IMR-90 (cell line): ENCODE measurements at regions not wholly inside any gene's neighbourhood (a gene's known extent, or its start where the extent isn't known, plus 50 kb on each side); places are given as distances from the start of the nearest gene placed in this dataset.

Source experiments
- ATAC-seq: fragments of 200-7000 bp; cut with Tn5 transposase; 2 replicates; pipeline ENCODE4 v1.9.1; 2020; ENCODE audit warnings: low read depth, mild to moderate bottlenecking, moderate library complexity
- BruUV-seq: library from RNA; stranded (reverse); fragments of 400-500 nt; replicated peaks from 2 replicates; lab custom pipeline; 2021; lab: Mats Ljungman, UMichigan
- CTCF ChIA-PET: fragments of 300-600 bp; formaldehyde crosslinking; extraction: SDS; loops from one replicate; lab custom pipeline; 2021; ENCODE audit warnings: antibody characterized with exemption; lab: Yijun Ruan, JAX
- POLR2A ChIA-PET: fragments of 300-600 bp; sonication (Branson Sonifier 250); formaldehyde crosslinking; loops from one replicate; lab custom pipeline; 2022; ENCODE audit warnings: antibody characterized with exemption; ENCODE audit not compliant: unreplicated experiment; lab: Charles Lee
- DNase-seq: peaks from one replicate; pipeline ENCODE4 v3.0.0; 2013
- H2AFZ ChIP-seq: replicated peaks from 2 replicates; pipeline ENCODE3; 2013; ENCODE audit warnings: low read length, mild to moderate bottlenecking; ENCODE audit not compliant: poor library complexity
- H2AK5ac ChIP-seq: 2 replicates; pipeline ENCODE4 v1.6.1; 2013; ENCODE audit warnings: low read depth, low read length, inconsistent platforms
- H2AK9ac ChIP-seq: replicated peaks from 2 replicates; pipeline ENCODE3; 2013; ENCODE audit warnings: mild to moderate bottlenecking, low read depth, low read length, moderate library complexity; ENCODE audit not compliant: poor library complexity
- H2BK120ac ChIP-seq: 2 replicates; pipeline ENCODE4 v1.6.1; 2013; ENCODE audit warnings: low read depth, low read length, inconsistent platforms
- H2BK15ac ChIP-seq: 3 replicates; pipeline ENCODE4 v1.6.1; 2013; ENCODE audit warnings: low read depth, low read length, inconsistent platforms
- H2BK20ac ChIP-seq: 2 replicates; pipeline ENCODE4 v1.6.1; 2013; ENCODE audit warnings: low read depth, mild to moderate bottlenecking, inconsistent platforms, low read length, moderate library complexity
- H2BK5ac ChIP-seq: 2 replicates; pipeline ENCODE4 v1.6.1; 2013; ENCODE audit warnings: mild to moderate bottlenecking, low read depth, low read length, inconsistent platforms; ENCODE audit not compliant: poor library complexity, severe bottlenecking
- H3K14ac ChIP-seq: replicated peaks from 2 replicates; pipeline ENCODE4 v1.6.1; 2013; ENCODE audit warnings: low read depth, low read length, inconsistent platforms
- H3K18ac ChIP-seq: 2 replicates; pipeline ENCODE4 v1.6.1; 2013; ENCODE audit warnings: low read depth, low read length, control low read depth
- H3K23ac ChIP-seq: 2 replicates; pipeline ENCODE4 v1.6.1; 2013; ENCODE audit warnings: low read depth, low read length, inconsistent platforms
- H3K27ac ChIP-seq: 2 replicates; pipeline ENCODE4 v1.5.1; 2013; ENCODE audit warnings: mild to moderate bottlenecking, control low read depth, low read length; ENCODE audit not compliant: insufficient read depth
- H3K27me3 ChIP-seq: 2 replicates; pipeline ENCODE4 v1.6.1; 2013; ENCODE audit warnings: low read length; ENCODE audit not compliant: control insufficient read depth, insufficient read depth
- H3K36me3 ChIP-seq: 2 replicates; pipeline ENCODE4 v1.6.1; 2013; ENCODE audit warnings: low read length, mixed read lengths; ENCODE audit not compliant: control insufficient read depth, insufficient read depth
- H3K4ac ChIP-seq: 2 replicates; pipeline ENCODE4 v1.6.1; 2013; ENCODE audit warnings: low read depth, low read length, inconsistent platforms
- H3K4me1 ChIP-seq: 2 replicates; pipeline ENCODE4 v1.6.1; 2013; ENCODE audit warnings: low read length, mixed read lengths; ENCODE audit not compliant: control insufficient read depth, insufficient read depth
- H3K4me2 ChIP-seq: 2 replicates; pipeline ENCODE4 v1.6.1; 2013; ENCODE audit warnings: low read depth, mild to moderate bottlenecking, control low read depth, low read length, moderate library complexity
- H3K4me3 ChIP-seq: 2 replicates; pipeline ENCODE4 v1.5.1; 2013; ENCODE audit warnings: low read depth, mild to moderate bottlenecking, control low read depth, low read length, moderate library complexity; ENCODE audit not compliant: insufficient read depth
- H3K56ac ChIP-seq: 2 replicates; pipeline ENCODE4 v1.6.1; 2013; ENCODE audit warnings: low read length, inconsistent platforms; ENCODE audit not compliant: insufficient read depth; ENCODE audit errors: extremely low read depth
- H3K79me1 ChIP-seq, 2 experiments: 2 replicates each; pipeline ENCODE4 v1.6.1; 2013; ENCODE audit warnings: low read length in 2 of 2, inconsistent platforms in 1 of 2, low read depth in 1 of 2
- H3K9ac ChIP-seq: 2 replicates; pipeline ENCODE4 v1.6.1; 2013; ENCODE audit warnings: low read depth, low read length, control low read depth
- H3K9me1 ChIP-seq: 2 replicates; pipeline ENCODE4 v1.6.1; 2013; ENCODE audit warnings: low read length, inconsistent platforms; ENCODE audit not compliant: insufficient read depth
- H3K9me3 ChIP-seq: 2 replicates; pipeline ENCODE4 v1.6.1; 2013; ENCODE audit warnings: low read length; ENCODE audit not compliant: control insufficient read depth, insufficient read depth
- H4K20me1 ChIP-seq: 2 replicates; pipeline ENCODE4 v1.6.1; 2013; ENCODE audit warnings: low read length, inconsistent platforms; ENCODE audit not compliant: insufficient read depth
- H4K5ac ChIP-seq: 2 replicates; pipeline ENCODE4 v1.6.1; 2013; ENCODE audit warnings: mild to moderate bottlenecking, low read depth, low read length, control low read depth
- H4K8ac ChIP-seq, 2 experiments: 2 replicates each; pipeline ENCODE4 v1.6.1; 2013; ENCODE audit warnings: low read depth in 2 of 2, low read length in 2 of 2, control low read depth in 1 of 2, inconsistent platforms in 1 of 2
- H4K91ac ChIP-seq: 2 replicates; pipeline ENCODE4 v1.6.1; 2013; ENCODE audit warnings: low read depth, low read length, inconsistent platforms; ENCODE audit not compliant: insufficient read depth
- NFE2L2 ChIP-seq: fragments of 150-350 bp; IDR thresholded peaks from 2 replicates; pipeline ENCODE4 v1.6.1; 2016; ENCODE audit warnings: low read depth, mild to moderate bottlenecking, low read length
- WGBS, 2 experiments: methylation state at CpG; one replicate each; pipeline versions ENCODE4 v1.1.5 to v1.1.7; 2013; ENCODE audit warnings: missing lambda C conversion rate in 2 of 2; ENCODE audit not compliant: insufficient read length in 1 of 2; ENCODE audit errors: extremely low coverage in 2 of 2; 5-methylcytosine and 5-hydroxymethylcytosine counted together
- dilution Hi-C: fragments of 300-500 bp; cut with HindIII; formaldehyde crosslinking; loops from one replicate; pipeline ENCODE4 v1.14.3; 2018; ENCODE audit warnings: low sequenced_read_pairs; ENCODE audit not compliant: unreplicated experiment
- in situ Hi-C: fragments of 300-500 bp; cut with MboI; formaldehyde crosslinking; loops from 3 replicates; pipeline ENCODE4 v1.14.3; 2019; ENCODE audit warnings: low sequenced_read_pairs, inconsistent platforms, mixed read lengths
- intact Hi-C: fragments of 100-400 bp; cut with micrococcal nuclease; formaldehyde crosslinking; loops from 2 replicates; pipeline ENCODE4 v1.10.0; 2022
- TF ChIP-seq, protein P1 (sequence below): fragments of 150-350 bp; IDR thresholded peaks from 2 replicates; pipeline ENCODE4 v1.6.1; 2017; ENCODE audit warnings: mild to moderate bottlenecking, antibody characterized with exemption, low read length, low read depth

DNA sequence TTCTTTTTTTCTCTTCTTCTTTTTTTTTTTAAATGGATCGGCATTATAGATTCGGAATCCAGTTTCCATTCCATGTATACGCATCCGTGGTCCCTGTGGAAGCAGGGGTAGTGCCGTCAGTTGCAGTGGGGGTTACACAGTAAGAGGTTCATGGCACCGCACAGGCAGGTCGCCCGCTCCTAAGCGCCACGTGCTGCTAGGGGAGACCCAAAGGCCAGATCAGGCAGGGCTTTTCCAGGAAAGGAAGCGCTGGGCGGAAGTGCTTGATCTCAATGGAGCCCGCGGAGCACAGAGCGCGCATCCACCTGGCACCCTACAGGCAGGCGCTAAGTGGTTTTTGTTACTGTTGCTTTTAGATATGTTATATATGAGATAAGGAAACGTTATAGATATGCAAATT lies 174.8 kb upstream of the OR13F1 start:
- H2BK20ac ChIP-seq = no peak overlapping the region
- ATAC-seq (no peak), DNase-seq (no peak)
- no peak overlapping the region for H4K8ac ChIP-seq
- WGBS, 2 experiments = 85% methylated on average over 7 of the region's 18 CpGs; no CpG with 5 or more reads in 1 of the 2 experiments
- H2BK120ac ChIP-seq = no peak overlapping the region
- in situ Hi-C loops = no loop called here
- H3K4me2 ChIP-seq = no peak overlapping the region
- no peak overlapping the region for H3K9ac ChIP-seq
- POLR2A ChIA-PET = no interaction called here
- no peak overlapping the region for H3K14ac ChIP-seq
- no peak overlapping the region for H2AFZ ChIP-seq
- no peak for TF ChIP-seq NFE2L2
- TF ChIP-seq, protein P1, sequence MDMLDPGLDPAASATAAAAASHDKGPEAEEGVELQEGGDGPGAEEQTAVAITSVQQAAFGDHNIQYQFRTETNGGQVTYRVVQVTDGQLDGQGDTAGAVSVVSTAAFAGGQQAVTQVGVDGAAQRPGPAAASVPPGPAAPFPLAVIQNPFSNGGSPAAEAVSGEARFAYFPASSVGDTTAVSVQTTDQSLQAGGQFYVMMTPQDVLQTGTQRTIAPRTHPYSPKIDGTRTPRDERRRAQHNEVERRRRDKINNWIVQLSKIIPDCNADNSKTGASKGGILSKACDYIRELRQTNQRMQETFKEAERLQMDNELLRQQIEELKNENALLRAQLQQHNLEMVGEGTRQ = no peak
- no peaks in the 10 kb centered on the region for H3K9me1 ChIP-seq
- CTCF ChIA-PET = no interaction called here
- no peak overlapping the region for H3K4me3 ChIP-seq
- dilution Hi-C loops = no loop called here
- H3K9me3 ChIP-seq = peaks cover 7% of the 10 kb centered on the region
- no peak overlapping the region for H2AK9ac ChIP-seq
- BruUV-seq = no TSS peak
- no peak overlapping the region for H3K27ac ChIP-seq
- no peak overlapping the region for H2AK5ac ChIP-seq
- no peaks in the 10 kb centered on the region for H3K4me1 ChIP-seq
- H3K36me3 ChIP-seq = no peaks in the 10 kb centered on the region
- H4K91ac ChIP-seq = no peak overlapping the region
- intact Hi-C loops = no loop called here
- no peak overlapping the region for H3K4ac ChIP-seq
- H2BK5ac ChIP-seq = no peak overlapping the region
- no peak overlapping the region for H4K5ac ChIP-seq
- no peaks in the 10 kb centered on the region for H4K20me1 ChIP-seq
- no peak overlapping the region for H3K18ac ChIP-seq
- no peak overlapping the region for H3K23ac ChIP-seq
- no peaks in the 10 kb centered on the region for H3K79me1 ChIP-seq
- H2BK15ac ChIP-seq = no peak overlapping the region
- no peak overlapping the region for H3K56ac ChIP-seq
- H3K27me3 ChIP-seq = no peaks in the 10 kb centered on the region
